Loucy (cell line): ENCODE measurements at regions not wholly inside any gene's neighbourhood (a gene's known extent, or its start where the extent isn't known, plus 50 kb on each side); places are given as distances from the start of the nearest gene placed in this dataset.

Source experiments
- H2AFZ ChIP-seq: fragments of 200-600 bp; sonication (generic); 2 replicates; pipeline ENCODE4 v1.6.0; 2016; ENCODE audit warnings: antibody characterized with exemption, mild to moderate bottlenecking, low read length, moderate library complexity
- H3F3A ChIP-seq: fragments of 200-600 bp; 2 replicates; pipeline ENCODE4 v1.6.0; 2016; ENCODE audit warnings: antibody characterized with exemption, low read depth, mild to moderate bottlenecking
- H3K27me3 ChIP-seq: fragments of 200-600 bp; sonication (generic); 2 replicates; pipeline ENCODE4 v1.6.1; 2014; ENCODE audit warnings: low read length, mild to moderate bottlenecking; ENCODE audit not compliant: insufficient read depth, poor library complexity, severe bottlenecking
- H3K36me3 ChIP-seq: fragments of 200-600 bp; sonication (generic); 2 replicates; pipeline ENCODE4 v1.6.1; 2016; ENCODE audit warnings: low read length; ENCODE audit not compliant: insufficient read depth
- H3K4me1 ChIP-seq: fragments of 200-600 bp; sonication (generic); 2 replicates; pipeline ENCODE4 v1.5.1; 2014; ENCODE audit warnings: low read length, mild to moderate bottlenecking; ENCODE audit not compliant: insufficient read depth, poor library complexity, severe bottlenecking
- H3K4me2 ChIP-seq: fragments of 200-600 bp; sonication (generic); 2 replicates; pipeline ENCODE4 v1.6.0; 2014; ENCODE audit warnings: antibody characterized with exemption, low read length, low read depth, mild to moderate bottlenecking; ENCODE audit not compliant: poor library complexity, severe bottlenecking
- H3K4me3 ChIP-seq: fragments of 200-600 bp; sonication (generic); 2 replicates; pipeline ENCODE4 v1.5.1; 2014; ENCODE audit warnings: low read length, mild to moderate bottlenecking, mixed read lengths; ENCODE audit not compliant: poor library complexity, severe bottlenecking
- H3K79me2 ChIP-seq: fragments of 200-600 bp; sonication (generic); 2 replicates; pipeline ENCODE4 v1.6.1; 2014; ENCODE audit warnings: low read length; ENCODE audit not compliant: insufficient read depth
- H3K9ac ChIP-seq: fragments of 200-600 bp; sonication (generic); 2 replicates; pipeline ENCODE4 v1.6.0; 2014; ENCODE audit warnings: mild to moderate bottlenecking, low read depth, low read length, moderate library complexity; ENCODE audit not compliant: poor library complexity, severe bottlenecking
- H3K9me2 ChIP-seq: fragments of 200-600 bp; sonication (generic); replicated peaks from 2 replicates; pipeline ENCODE4 v1.6.1; 2016; ENCODE audit warnings: low read depth, low read length, mixed read lengths
- H3K9me3 ChIP-seq: fragments of 200-600 bp; sonication (generic); 2 replicates; pipeline ENCODE4 v1.6.1; 2014; ENCODE audit warnings: mild to moderate bottlenecking, antibody characterized with exemption, low read length, low read depth; ENCODE audit not compliant: insufficient read depth
- H4K20me1 ChIP-seq: fragments of 200-600 bp; sonication (generic); 2 replicates; pipeline ENCODE4 v1.6.0; 2014; ENCODE audit warnings: antibody characterized with exemption, low read length, mild to moderate bottlenecking; ENCODE audit not compliant: insufficient read depth, poor library complexity, severe bottlenecking
- EZH2phosphoT487 ChIP-seq: fragments of 200-600 bp; IDR thresholded peaks from 2 replicates; pipeline ENCODE4 v1.6.1; 2018; ENCODE audit warnings: antibody characterized with exemption, mild to moderate bottlenecking, moderate library complexity, borderline replicate concordance
- TF ChIP-seq, protein P1 (sequence below): fragments of 200-600 bp; sonication (generic); conservative IDR thresholded peaks from 2 replicates; pipeline ENCODE4 v1.5.1; 2014; ENCODE audit warnings: mild to moderate bottlenecking, antibody characterized with exemption, low read length

DNA sequence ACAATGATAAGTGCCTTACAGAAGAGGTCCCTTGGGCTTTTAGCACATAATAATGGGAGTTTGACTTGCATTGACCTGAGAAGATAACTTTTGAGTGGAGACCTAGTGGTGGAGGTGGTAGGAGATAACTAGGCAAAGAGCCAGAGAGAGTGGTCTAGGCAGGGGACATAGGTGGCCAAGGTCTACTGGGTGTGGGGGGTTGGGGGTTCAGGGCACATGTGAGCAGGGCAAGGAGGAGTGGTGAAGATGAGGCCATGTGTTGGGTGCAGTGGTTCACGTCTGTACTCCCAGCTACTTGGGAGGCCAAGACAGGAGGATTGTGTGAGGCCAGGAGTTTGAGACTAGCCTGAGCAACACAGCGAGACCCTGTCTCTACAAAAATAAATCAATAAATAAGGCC is 74.3 kb upstream of the CTNNBL1 start:
- Histone ChIP-seq H3K36me3 (no peaks in the 10 kb centered on the region), H3F3A (no peaks in the 10 kb centered on the region), H3K9me3 (no peaks in the 10 kb centered on the region), H3K9me2 (no peaks in the 10 kb centered on the region), H3K4me2 (no peak overlapping the region), H3K9ac (no peak overlapping the region), H3K27me3 (peaks cover 3% of the 10 kb centered on the region), H3K4me1 (no peaks in the 10 kb centered on the region), H3K4me3 (no peak overlapping the region), H3K79me2 (no peaks in the 10 kb centered on the region), H2AFZ (no peak overlapping the region), H4K20me1 (no peaks in the 10 kb centered on the region)
- no peak for TF ChIP-seq EZH2phosphoT487
- TF ChIP-seq, protein P1, sequence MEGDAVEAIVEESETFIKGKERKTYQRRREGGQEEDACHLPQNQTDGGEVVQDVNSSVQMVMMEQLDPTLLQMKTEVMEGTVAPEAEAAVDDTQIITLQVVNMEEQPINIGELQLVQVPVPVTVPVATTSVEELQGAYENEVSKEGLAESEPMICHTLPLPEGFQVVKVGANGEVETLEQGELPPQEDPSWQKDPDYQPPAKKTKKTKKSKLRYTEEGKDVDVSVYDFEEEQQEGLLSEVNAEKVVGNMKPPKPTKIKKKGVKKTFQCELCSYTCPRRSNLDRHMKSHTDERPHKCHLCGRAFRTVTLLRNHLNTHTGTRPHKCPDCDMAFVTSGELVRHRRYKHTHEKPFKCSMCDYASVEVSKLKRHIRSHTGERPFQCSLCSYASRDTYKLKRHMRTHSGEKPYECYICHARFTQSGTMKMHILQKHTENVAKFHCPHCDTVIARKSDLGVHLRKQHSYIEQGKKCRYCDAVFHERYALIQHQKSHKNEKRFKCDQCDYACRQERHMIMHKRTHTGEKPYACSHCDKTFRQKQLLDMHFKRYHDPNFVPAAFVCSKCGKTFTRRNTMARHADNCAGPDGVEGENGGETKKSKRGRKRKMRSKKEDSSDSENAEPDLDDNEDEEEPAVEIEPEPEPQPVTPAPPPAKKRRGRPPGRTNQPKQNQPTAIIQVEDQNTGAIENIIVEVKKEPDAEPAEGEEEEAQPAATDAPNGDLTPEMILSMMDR, result no peak

DNA sequence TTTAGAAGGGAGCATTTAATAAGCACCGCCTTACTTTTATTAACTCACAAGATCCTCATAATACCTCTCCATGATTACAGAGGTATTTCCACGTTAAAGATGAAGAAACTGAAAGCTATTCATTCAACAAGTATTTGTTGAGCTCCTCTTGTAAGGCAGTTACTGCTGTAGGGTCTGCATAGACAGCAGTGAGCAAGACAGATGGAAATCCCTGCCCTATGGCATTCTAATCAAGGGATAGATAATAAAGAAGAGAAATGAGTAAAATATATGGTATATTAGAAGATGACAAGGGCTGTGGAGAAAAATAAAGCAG is 77.8 kb upstream of the CTNNBL1 start:
- Histone ChIP-seq H3K4me1 (no peaks in the 10 kb centered on the region), H3K4me2 (no peak overlapping the region), H3K9me3 (no peaks in the 10 kb centered on the region), H3K27me3 (peaks cover 3% of the 10 kb centered on the region), H2AFZ (no peak overlapping the region), H4K20me1 (no peaks in the 10 kb centered on the region), H3K4me3 (no peak overlapping the region), H3K9ac (no peak overlapping the region), H3K9me2 (no peaks in the 10 kb centered on the region), H3K79me2 (no peaks in the 10 kb centered on the region), H3K36me3 (no peaks in the 10 kb centered on the region), H3F3A (no peaks in the 10 kb centered on the region)
- TF ChIP-seq, protein P1, result 0 out of 2 replicates have a peak, but pooled peaks have one; percentile 9
- no peak for TF ChIP-seq EZH2phosphoT487

DNA sequence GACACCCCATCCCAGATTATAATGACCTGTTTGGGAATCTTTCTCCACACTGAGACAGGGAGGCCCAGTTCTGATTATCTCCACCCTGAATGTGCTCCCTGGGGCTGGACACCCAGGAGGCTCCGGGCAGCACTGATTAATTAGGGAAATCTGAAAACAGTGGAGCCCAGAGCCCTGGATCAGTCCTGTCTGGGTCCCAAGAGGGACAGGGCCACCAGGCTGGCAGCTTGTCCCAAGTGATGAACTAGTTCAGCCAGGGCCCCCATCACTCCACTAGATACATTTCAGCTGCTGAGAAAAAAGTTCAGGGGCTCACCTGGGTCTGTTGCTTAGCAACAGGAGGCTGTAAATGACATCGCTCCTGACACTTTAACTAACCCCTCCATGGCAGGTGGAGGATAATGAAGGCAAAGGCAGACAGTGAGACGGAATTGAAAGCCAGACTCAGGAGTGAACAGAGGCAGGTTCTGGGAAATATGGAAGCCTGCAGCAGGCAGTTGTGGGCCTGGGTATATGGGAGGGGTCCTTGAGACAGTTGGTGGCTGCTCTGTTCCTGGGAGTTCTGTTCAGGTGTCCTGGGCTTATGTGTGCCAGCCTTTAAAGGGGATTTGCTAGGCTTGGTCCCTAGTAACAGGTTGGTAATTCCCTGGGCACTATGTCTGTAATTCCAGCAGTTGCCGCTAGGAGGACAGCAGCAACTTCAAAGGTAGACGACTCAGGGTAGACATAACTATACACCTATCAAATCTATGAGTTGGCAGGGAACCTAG is 78.3 kb upstream of the CTNNBL1 start:
- Histone ChIP-seq H3K36me3 (no peaks in the 10 kb centered on the region), H3K4me3 (no peak overlapping the region), H2AFZ (no peak overlapping the region), H3K9me3 (no peaks in the 10 kb centered on the region), H4K20me1 (no peaks in the 10 kb centered on the region), H3K79me2 (no peaks in the 10 kb centered on the region), H3K9me2 (no peaks in the 10 kb centered on the region), H3F3A (no peaks in the 10 kb centered on the region), H3K4me1 (no peaks in the 10 kb centered on the region), H3K27me3 (peaks cover 3% of the 10 kb centered on the region), H3K9ac (no peak overlapping the region), H3K4me2 (no peak overlapping the region)
- no peak for TF ChIP-seq EZH2phosphoT487
- TF ChIP-seq, protein P1, result peak; percentile 89
